NCI-H82 treated with DMSO at 0.1 percent for 48 hours (cell line): ENCODE measurements at regions not wholly inside any gene's neighbourhood (a gene's known extent, or its start where the extent isn't known, plus 50 kb on each side); places are given as distances from the start of the nearest gene placed in this dataset.
"Not testable (repeated sequence)": the region's sequence is repeated elsewhere in the genome, so short reads cannot be mapped to it uniquely, and the experiment has no call there.

Experiments used
- DNase-seq: peaks from one replicate; lab custom pipeline; 2025; ENCODE audit not compliant: unreplicated experiment; lab: John Stamatoyannopoulos, UW

GRCh38 chr5:17326600-17327037, 109.2 kb downstream of the BASP1 start:
- no peak for DNase-seq

GRCh38 chr5:17327048-17327625, 109.7 kb downstream of the BASP1 start:
- no peak for DNase-seq

GRCh38 chr5:17329571-17329970, 112.1 kb downstream of the BASP1 start:
- DNase-seq = no peak

- DNase-seq = no peak
Observed at GRCh38 chr5:17330386-17330785, 113.0 kb downstream of the BASP1 start.

GRCh38 chr5:17331651-17332050, 114.2 kb downstream of the BASP1 start:
- no peak for DNase-seq

GRCh38 chr5:17333755-17334154, 116.3 kb downstream of the BASP1 start:
- DNase-seq = no peak

GRCh38 chr5:17336054-17336453, 118.6 kb downstream of the BASP1 start:
- no peak for DNase-seq

GRCh38 chr5:17336723-17337122, 119.3 kb downstream of the BASP1 start:
- not testable (repeated sequence) for DNase-seq

GRCh38 chr5:17339841-17340240, 122.4 kb downstream of the BASP1 start:
- no peak for DNase-seq

- DNase-seq = no peak
Observed at GRCh38 chr5:17340379-17340778, 122.9 kb downstream of the BASP1 start.

- DNase-seq = no peak
Observed at GRCh38 chr5:17340819-17341218, 123.4 kb downstream of the BASP1 start.

- no peak for DNase-seq
Observed at GRCh38 chr5:17343675-17344074, 126.2 kb downstream of the BASP1 start.

GRCh38 chr5:17346811-17347210, 129.4 kb downstream of the BASP1 start:
- DNase-seq = no peak

- no peak for DNase-seq
Observed at GRCh38 chr5:17352223-17352622, 134.8 kb downstream of the BASP1 start.

- DNase-seq = no peak
Observed at GRCh38 chr5:17354265-17354664, 136.8 kb downstream of the BASP1 start.

- no peak for DNase-seq
Observed at GRCh38 chr5:17355586-17356346, 138.3 kb downstream of the BASP1 start.

GRCh38 chr5:17356551-17356950, 139.1 kb downstream of the BASP1 start:
- DNase-seq = no peak

GRCh38 chr5:17357504-17357903, 140.1 kb downstream of the BASP1 start:
- DNase-seq = no peak

GRCh38 chr5:17358031-17358430, 140.0 kb upstream of the TAF11L2 start:
- no peak for DNase-seq

GRCh38 chr5:17359451-17360011, 138.5 kb upstream of the TAF11L2 start:
- DNase-seq = no peak

GRCh38 chr5:17360879-17361278, 137.2 kb upstream of the TAF11L2 start:
- no peak for DNase-seq

GRCh38 chr5:17361331-17361730, 136.7 kb upstream of the TAF11L2 start:
- no peak for DNase-seq
